GM18505 (cell line): ENCODE measurements at regions not wholly inside any gene's neighbourhood (a gene's known extent, or its start where the extent isn't known, plus 50 kb on each side); places are given as distances from the start of the nearest gene placed in this dataset.

Experiments used
- ATAC-seq: cut with Tn5 transposase; IDR thresholded peaks from one replicate; pipeline ENCODE4 v1.9.1; 2021; ENCODE audit not compliant: unreplicated experiment
- POLR2A ChIP-seq: IDR thresholded peaks from 4 replicates; pipeline ENCODE4 v1.6.1; 2011; ENCODE audit warnings: borderline replicate concordance; ENCODE audit not compliant: insufficient read depth, insufficient read length; ENCODE audit errors: extremely low read depth

DNA sequence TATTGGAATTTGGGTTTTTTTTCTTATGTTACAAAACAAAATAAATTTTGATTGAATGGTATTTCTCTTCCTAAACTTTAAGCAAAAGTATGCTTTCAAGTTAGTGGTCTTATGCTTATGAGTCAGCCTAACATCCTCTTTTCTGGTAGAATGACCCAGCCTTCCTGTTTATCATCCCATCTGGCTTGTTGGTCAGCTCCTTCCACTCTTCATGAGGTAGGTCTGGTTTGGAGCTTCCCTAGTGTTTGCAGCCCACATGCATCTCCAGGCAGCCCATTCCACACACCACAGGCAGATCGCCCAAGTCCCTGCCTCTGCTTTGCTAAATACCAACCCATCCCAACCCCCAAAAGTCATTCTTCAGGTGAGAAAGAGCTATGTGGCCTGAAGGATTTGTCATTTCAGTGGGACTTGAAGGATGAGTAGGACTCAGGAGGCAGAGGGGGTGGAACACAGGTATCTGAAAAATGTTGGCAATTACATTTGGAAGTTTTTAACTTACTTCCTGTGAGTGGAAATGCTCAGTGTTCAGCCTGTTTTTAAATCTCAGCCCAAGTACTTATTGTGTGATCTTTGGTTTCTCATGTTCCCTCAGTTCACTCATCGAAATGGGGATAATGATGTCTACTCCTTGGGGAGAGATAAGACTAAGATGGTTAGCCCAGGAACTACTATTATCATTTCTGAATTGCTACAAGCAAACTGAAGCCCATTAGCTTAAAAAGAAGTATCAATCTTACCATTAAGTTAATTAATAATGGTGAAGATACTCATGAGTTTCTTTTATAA is 294.0 kb downstream of the ADGB start:
- ATAC-seq, result no peak
- TF ChIP-seq POLR2A, result no peak

GRCh38 chr6:146893690-146894089 is 294.9 kb downstream of the ADGB start:
- no peak for TF ChIP-seq POLR2A
- ATAC-seq, result no peak

GRCh38 chr6:146894624-146895023 is 295.9 kb downstream of the ADGB start:
- ATAC-seq, result no peak

GRCh38 chr6:146895101-146895771 is 296.5 kb downstream of the ADGB start:
- TF ChIP-seq POLR2A, result no peak

More at GRCh38 chr6:146894624-146895023, 295.9 kb downstream of the ADGB start:
- no peak for TF ChIP-seq POLR2A

GRCh38 chr6:146895772-146896061 is 296.9 kb downstream of the ADGB start:
- TF ChIP-seq POLR2A, result no peak
- ATAC-seq, result no peak

More at GRCh38 chr6:146895101-146895771, 296.5 kb downstream of the ADGB start:
- ATAC-seq, result no peak

GRCh38 chr6:146896062-146896813 is 297.5 kb downstream of the ADGB start:
- ATAC-seq, result no peak
- TF ChIP-seq POLR2A, result no peak

DNA sequence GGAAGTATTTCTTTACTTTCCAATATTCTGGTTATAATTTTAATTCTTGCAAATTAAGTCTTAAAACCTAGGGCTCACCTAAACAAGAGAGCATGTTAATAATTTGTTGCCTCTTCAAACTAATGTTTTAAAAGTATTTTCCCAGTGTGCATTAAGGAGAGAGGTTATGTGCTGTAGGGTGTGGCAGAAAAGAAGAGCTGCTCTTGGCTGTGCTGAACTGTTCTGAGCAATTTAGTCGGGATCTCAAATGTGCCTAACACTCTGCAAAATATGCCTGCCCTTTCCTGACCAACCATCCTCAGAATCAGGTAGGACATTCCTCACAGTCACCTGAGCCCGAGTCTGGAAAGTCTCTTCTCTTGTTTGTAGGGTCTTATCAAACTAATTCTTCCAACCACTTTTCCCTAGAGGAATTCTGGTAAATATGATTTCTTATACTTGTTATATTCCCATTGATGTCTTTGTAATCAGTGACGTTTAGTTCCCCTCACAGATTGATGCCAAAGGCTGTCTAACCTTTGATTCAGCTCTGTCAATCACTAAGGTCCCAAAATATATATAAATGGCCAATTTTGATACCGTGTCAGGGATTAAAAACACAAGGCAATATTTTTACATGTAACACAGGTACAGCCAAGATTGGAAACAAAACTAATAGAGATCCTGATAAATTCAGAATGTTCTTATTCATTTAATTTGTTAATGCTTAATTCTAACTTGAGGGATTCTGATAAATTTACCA is 298.4 kb downstream of the ADGB start:
- no peak for ATAC-seq

DNA sequence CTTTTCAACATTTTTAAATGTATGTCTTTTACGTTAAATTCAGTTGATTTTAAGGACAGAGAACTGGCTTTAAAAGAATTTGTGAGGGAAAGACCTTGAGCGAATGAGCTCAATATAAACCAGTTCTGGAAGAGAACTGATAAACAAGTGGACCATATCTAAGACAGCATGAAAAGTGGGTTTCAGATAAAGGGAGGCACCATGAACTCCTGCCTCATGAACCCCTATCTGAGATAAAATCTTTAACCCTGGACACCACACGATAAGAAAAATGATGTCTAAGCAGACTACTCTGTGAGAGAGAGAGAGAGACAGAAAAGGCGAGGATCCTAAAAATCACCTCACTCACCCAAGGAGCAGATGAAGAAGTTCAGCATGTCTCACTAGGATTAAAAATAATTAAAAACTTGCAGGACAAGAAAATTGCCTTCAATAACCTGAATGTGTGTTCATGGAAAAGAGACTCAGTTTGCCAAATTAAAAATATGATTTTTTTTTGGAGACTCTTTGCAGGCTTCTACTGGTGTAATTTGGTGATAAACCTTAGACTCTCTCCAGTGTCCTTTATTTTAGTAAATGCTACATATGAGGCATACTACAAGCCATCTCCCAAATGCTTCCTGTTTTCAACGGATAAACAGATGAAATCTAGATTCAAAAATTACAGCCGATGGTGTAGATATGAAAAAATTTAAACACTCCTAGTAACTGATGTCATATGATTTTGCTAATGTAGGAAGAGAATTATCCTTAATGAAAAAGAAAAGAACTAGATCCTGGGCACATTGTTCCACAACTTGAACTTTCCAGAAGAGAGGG is 299.5 kb downstream of the ADGB start:
- no peak for TF ChIP-seq POLR2A
- ATAC-seq, result no peak

More for the DNA sequence above, 298.4 kb downstream of the ADGB start:
- TF ChIP-seq POLR2A, result no peak

GRCh38 chr6:146898888-146899227 is 300.1 kb downstream of the ADGB start:
- ATAC-seq, result no peak
- TF ChIP-seq POLR2A, result no peak

GRCh38 chr6:146901940-146902816 is 302.0 kb upstream of the STXBP5 start:
- no peak for ATAC-seq
- no peak for TF ChIP-seq POLR2A

- no peak for ATAC-seq
- no peak for TF ChIP-seq POLR2A
These were observed 301.4 kb upstream of the STXBP5 start for GRCh38 chr6:146902846-146903245.
